GM12872 (cell line): ENCODE measurements at regions not wholly inside any gene's neighbourhood (a gene's known extent, or its start where the extent isn't known, plus 50 kb on each side); places are given as distances from the start of the nearest gene placed in this dataset.

ENCODE experiments used
- CTCF ChIP-seq: IDR thresholded peaks from 3 replicates; pipeline ENCODE4 v1.5.1; 2011; ENCODE audit warnings: low read depth, mild to moderate bottlenecking, low read length, moderate library complexity; ENCODE audit not compliant: insufficient read depth

- no peak for TF ChIP-seq CTCF
Measured at GRCh38 chr4:13833171-13833804, 205.8 kb upstream of the BOD1L1 start.

- TF ChIP-seq CTCF, result no peak
Measured at GRCh38 chr4:13836946-13837912, 209.7 kb upstream of the BOD1L1 start.

GRCh38 chr4:13840502-13841190 lies 213.1 kb upstream of the BOD1L1 start:
- no peak for TF ChIP-seq CTCF

GRCh38 chr4:13844740-13845139 lies 217.2 kb upstream of the BOD1L1 start:
- no peak for TF ChIP-seq CTCF

- no peak for TF ChIP-seq CTCF
Measured at GRCh38 chr4:13849778-13850177, 222.3 kb upstream of the BOD1L1 start.

GRCh38 chr4:13851085-13851940 lies 223.8 kb upstream of the BOD1L1 start:
- TF ChIP-seq CTCF, result no peak

GRCh38 chr4:13852411-13852810 lies 224.9 kb upstream of the BOD1L1 start:
- TF ChIP-seq CTCF, result no peak
